BE2C (cell line): ENCODE measurements at regions not wholly inside any gene's neighbourhood (a gene's known extent, or its start where the extent isn't known, plus 50 kb on each side); places are given as distances from the start of the nearest gene placed in this dataset.

ENCODE experiments used
- DNase-seq: peaks from one replicate; pipeline ENCODE4 v3.0.0-alpha.2; 2020
- H3K27me3 ChIP-seq: fragments of 250-450 bp; sonication (Bioruptor Pico); 2 replicates; pipeline ENCODE4 v1.5.1; 2020; ENCODE audit warnings: mild to moderate bottlenecking
- H3K36me3 ChIP-seq: fragments of 250-450 bp; sonication (Bioruptor Pico); 2 replicates; pipeline ENCODE4 v1.5.1; 2020; ENCODE audit warnings: mild to moderate bottlenecking
- H3K4me1 ChIP-seq: fragments of 250-450 bp; sonication (Bioruptor Pico); 2 replicates; pipeline ENCODE4 v1.5.1; 2020
- H3K4me3 ChIP-seq: 2 replicates; pipeline ENCODE4 v1.5.1; 2011; ENCODE audit warnings: low read depth, low read length
- H3K9me3 ChIP-seq: fragments of 250-450 bp; sonication (Bioruptor Pico); 2 replicates; pipeline ENCODE4 v1.5.1; 2020
- CTCF ChIP-seq: IDR thresholded peaks from 2 replicates; pipeline ENCODE4 v1.5.1; 2012; ENCODE audit warnings: mild to moderate bottlenecking, low read depth, low read length

GRCh38 chr12:20212658-20213555 is 155.4 kb upstream of the PDE3A start:
- H3K4me3 ChIP-seq, result peak overlapping the region; percentile 37
- H3K36me3 ChIP-seq, result no peaks in the 10 kb centered on the region
- H3K4me1 ChIP-seq, result peaks cover 20% of the 10 kb centered on the region
- TF ChIP-seq CTCF, result peak; percentile 11; the same call in 1 of the 2 replicates
- peak; percentile 91 for DNase-seq
- no peaks in the 10 kb centered on the region for H3K27me3 ChIP-seq
- H3K9me3 ChIP-seq, result no peaks in the 10 kb centered on the region

GRCh38 chr12:20213723-20214625 is 154.4 kb upstream of the PDE3A start:
- no peaks in the 10 kb centered on the region for H3K36me3 ChIP-seq
- H3K9me3 ChIP-seq, result no peaks in the 10 kb centered on the region
- H3K4me3 ChIP-seq, result no peak overlapping the region; the same call in 1 of the 2 replicates

GRCh38 chr12:20220339-20220738 is 148.0 kb upstream of the PDE3A start:
- Histone ChIP-seq H3K27me3 (no peaks in the 10 kb centered on the region), H3K9me3 (no peaks in the 10 kb centered on the region; the same call in 1 of the 2 replicates), H3K36me3 (no peaks in the 10 kb centered on the region), H3K4me3 (no peak overlapping the region), H3K4me1 (no peaks in the 10 kb centered on the region)
- DNase-seq, result peak; percentile 46
- TF ChIP-seq CTCF, result peak; percentile 62

More at GRCh38 chr12:20213723-20214625, 154.4 kb upstream of the PDE3A start:
- DNase-seq, result peak; percentile 16
- no peak for TF ChIP-seq CTCF
- H3K27me3 ChIP-seq, result no peaks in the 10 kb centered on the region
- peaks cover 20% of the 10 kb centered on the region for H3K4me1 ChIP-seq

- no peak overlapping the region for H3K4me3 ChIP-seq
- TF ChIP-seq CTCF, result no peak
Observed at GRCh38 chr12:20232931-20233675, 135.2 kb upstream of the PDE3A start.

GRCh38 chr12:20234474-20234873 is 133.9 kb upstream of the PDE3A start:
- no peak for TF ChIP-seq CTCF
- no peak overlapping the region for H3K4me3 ChIP-seq
- no peaks in the 10 kb centered on the region for H3K4me1 ChIP-seq
- H3K36me3 ChIP-seq, result no peaks in the 10 kb centered on the region
- no peak for DNase-seq
- no peaks in the 10 kb centered on the region for H3K27me3 ChIP-seq
- no peaks in the 10 kb centered on the region for H3K9me3 ChIP-seq

More at GRCh38 chr12:20232931-20233675, 135.2 kb upstream of the PDE3A start:
- H3K27me3 ChIP-seq, result no peaks in the 10 kb centered on the region
- DNase-seq, result no peak
- no peaks in the 10 kb centered on the region for H3K9me3 ChIP-seq
- H3K4me1 ChIP-seq, result no peaks in the 10 kb centered on the region
- no peaks in the 10 kb centered on the region for H3K36me3 ChIP-seq
